ENCODE measurements at regions not wholly inside any gene's neighbourhood (a gene's known extent, or its start where the extent isn't known, plus 50 kb on each side); places are given as distances from the start of the nearest gene placed in this dataset.
"Not testable (repeated sequence)": the region's sequence is repeated elsewhere in the genome, so short reads cannot be mapped to it uniquely, and the experiment has no call there.

DNA sequence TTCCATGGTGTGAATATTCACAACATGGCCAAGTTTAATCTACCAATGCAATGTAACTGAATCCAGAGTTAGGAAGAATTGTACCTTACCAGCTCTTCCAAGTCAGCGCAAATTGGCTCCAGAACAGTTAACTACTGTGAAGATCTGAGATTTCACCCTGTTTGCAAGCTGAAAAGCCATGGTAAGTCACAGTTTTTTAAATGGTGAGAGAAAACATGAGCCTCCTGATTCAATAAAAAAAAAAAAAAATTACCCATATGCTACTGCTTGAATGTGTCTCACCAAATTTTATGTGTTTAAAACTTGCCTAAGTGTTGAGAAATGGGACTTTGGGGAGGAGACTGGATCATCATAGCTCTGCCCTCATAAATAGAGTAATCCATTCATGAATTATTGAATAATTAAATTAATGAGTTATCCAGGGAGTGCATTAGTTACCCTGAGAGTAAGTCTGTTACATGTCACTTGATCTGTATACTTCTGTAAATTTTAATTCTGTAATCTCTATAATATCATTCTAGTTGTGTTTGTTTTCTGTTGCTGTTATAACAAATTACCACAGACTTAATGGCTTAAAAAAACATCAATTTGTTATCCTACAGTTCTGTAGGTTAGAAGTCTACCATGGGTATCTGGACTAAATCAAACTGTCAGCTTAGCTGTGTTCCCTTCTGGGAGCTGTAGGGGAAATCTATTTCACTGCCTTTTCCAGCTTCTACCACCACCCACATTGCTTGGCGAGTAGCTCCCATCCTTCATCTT lies 1355.9 kb downstream of the GRIK2 start:
- TF ChIP-seq, protein P1, sequence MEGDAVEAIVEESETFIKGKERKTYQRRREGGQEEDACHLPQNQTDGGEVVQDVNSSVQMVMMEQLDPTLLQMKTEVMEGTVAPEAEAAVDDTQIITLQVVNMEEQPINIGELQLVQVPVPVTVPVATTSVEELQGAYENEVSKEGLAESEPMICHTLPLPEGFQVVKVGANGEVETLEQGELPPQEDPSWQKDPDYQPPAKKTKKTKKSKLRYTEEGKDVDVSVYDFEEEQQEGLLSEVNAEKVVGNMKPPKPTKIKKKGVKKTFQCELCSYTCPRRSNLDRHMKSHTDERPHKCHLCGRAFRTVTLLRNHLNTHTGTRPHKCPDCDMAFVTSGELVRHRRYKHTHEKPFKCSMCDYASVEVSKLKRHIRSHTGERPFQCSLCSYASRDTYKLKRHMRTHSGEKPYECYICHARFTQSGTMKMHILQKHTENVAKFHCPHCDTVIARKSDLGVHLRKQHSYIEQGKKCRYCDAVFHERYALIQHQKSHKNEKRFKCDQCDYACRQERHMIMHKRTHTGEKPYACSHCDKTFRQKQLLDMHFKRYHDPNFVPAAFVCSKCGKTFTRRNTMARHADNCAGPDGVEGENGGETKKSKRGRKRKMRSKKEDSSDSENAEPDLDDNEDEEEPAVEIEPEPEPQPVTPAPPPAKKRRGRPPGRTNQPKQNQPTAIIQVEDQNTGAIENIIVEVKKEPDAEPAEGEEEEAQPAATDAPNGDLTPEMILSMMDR (IDR thresholded peaks at IDR 0.05; ENCODE audit: control insufficient read depth, extremely low read depth, insufficient read depth) = no peak
- H3K4me3 ChIP-seq (ENCODE audit: low read depth, low read length) = no peak overlapping the region
- DNase-seq (ENCODE audit: low read depth) = no peak

DNA sequence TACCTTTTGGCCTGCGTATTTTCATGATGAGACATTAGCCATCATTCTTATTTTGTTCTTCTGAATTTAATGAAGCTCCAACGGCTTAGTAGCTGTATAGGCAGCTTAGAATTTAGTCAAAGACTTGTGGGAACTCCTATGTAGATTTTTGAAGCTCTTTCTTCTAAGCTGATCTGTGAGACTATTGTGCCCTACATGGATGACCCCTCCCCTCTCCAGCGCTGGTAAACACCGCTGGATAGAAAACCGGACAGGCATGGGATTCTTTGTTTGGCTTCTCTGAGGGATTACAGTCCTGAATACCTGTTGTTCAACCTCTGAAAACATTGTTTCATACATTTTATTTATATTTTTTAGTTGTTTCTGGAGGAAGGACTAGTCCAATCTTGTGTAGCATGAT lies 1353.4 kb downstream of the GRIK2 start:
- DNase-seq (ENCODE audit: low read depth) = no peak
- H3K4me3 ChIP-seq (ENCODE audit: low read depth, low read length) = no peak overlapping the region
- TF ChIP-seq, protein P1 (IDR thresholded peaks at IDR 0.05; ENCODE audit: control insufficient read depth, extremely low read depth, insufficient read depth) = no peak

DNA sequence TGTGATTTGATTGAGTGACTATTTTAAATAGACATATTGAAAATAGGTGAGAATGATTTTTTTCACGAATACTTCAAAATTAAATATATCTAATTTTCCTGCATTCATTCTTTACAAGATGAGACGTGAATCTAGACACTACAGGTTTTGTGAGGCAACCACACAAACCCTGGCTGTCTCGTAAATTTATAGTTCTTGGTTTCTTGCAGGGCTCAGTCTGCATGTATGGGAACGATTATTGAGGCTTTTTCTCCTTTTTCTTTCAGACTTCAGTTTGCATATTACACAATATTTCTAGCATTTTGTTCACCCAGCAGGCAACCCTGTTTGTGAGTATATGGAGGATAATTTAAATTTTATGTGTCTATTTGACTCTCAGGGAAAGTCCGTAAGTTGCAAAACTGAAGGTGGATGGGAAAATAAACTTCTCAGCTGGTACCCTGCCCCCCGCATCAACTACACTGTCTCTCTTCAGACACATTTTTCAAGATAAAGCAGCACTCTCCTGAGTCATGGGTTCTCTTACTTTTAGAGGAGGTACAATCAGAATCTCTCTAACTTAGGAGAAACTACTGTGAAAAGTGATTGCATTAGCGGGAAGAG lies 1349.3 kb downstream of the GRIK2 start:
- no peak for DNase-seq (ENCODE audit: low read depth)
- H3K4me3 ChIP-seq (ENCODE audit: low read depth, low read length) = no peak overlapping the region
- TF ChIP-seq, protein P1 (IDR thresholded peaks at IDR 0.05; ENCODE audit: control insufficient read depth, extremely low read depth, insufficient read depth) = no peak

- TF ChIP-seq, protein P1 (IDR thresholded peaks at IDR 0.05; ENCODE audit: control insufficient read depth, extremely low read depth, insufficient read depth) = no peak
- H3K4me3 ChIP-seq (ENCODE audit: low read depth, low read length) = no peak overlapping the region
- peak; percentile 63 for DNase-seq (ENCODE audit: low read depth)
These were observed 1348.5 kb downstream of the GRIK2 start for GRCh38 chr6:102742028-102742427.

- TF ChIP-seq, protein P1 (IDR thresholded peaks at IDR 0.05; ENCODE audit: control insufficient read depth, extremely low read depth, insufficient read depth) = no peak
- H3K4me3 ChIP-seq (ENCODE audit: low read depth, low read length) = no peak overlapping the region
- no peak for DNase-seq (ENCODE audit: low read depth)
These were observed 1343.4 kb downstream of the GRIK2 start for GRCh38 chr6:102736941-102737368.

GRCh38 chr6:102732898-102733297 lies 1339.4 kb downstream of the GRIK2 start:
- H3K4me3 ChIP-seq (ENCODE audit: low read depth, low read length) = no peak overlapping the region
- TF ChIP-seq, protein P1 (IDR thresholded peaks at IDR 0.05; ENCODE audit: control insufficient read depth, extremely low read depth, insufficient read depth) = no peak
- DNase-seq (ENCODE audit: low read depth) = no peak

DNA sequence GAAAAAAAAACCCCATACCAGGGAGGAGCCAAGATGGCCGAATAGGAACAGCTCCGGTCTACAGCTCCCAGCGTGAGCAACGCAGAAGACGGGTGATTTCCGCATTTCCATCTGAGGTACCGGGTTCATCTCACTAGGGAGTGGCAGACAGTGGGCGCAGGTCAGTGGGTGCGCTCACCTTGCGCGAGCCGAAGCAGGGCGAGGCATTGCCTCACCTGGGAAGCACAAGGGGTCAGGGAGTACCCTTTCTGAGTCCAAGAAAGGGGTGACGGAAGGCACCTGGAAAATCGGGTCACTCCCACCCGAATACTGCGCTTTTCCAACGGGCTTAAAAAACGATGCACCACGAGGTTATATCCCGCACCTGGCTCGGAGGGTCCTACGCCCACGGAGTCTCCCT lies 1328.6 kb downstream of the GRIK2 start:
- DNase-seq (ENCODE audit: low read depth); H3K4me3 ChIP-seq (ENCODE audit: low read depth, low read length): not testable (repeated sequence)

Data from LNCaP clone FGC (cell line).